Activated CD4-positive, CD25-positive, alpha-beta regulatory T cell treated with anti-CD3 and anti-CD28 coated beads, Interleukin-2, amount 50 U/mL, for 16 hours (primary cell): ENCODE measurements at regions not wholly inside any gene's neighbourhood (a gene's known extent, or its start where the extent isn't known, plus 50 kb on each side); places are given as distances from the start of the nearest gene placed in this dataset.

Experiments used
- DNase-seq: peaks from one replicate; pipeline ENCODE4 v3.0.0-alpha.2; 2020; ENCODE audit warnings: low read depth, low spot score

DNA sequence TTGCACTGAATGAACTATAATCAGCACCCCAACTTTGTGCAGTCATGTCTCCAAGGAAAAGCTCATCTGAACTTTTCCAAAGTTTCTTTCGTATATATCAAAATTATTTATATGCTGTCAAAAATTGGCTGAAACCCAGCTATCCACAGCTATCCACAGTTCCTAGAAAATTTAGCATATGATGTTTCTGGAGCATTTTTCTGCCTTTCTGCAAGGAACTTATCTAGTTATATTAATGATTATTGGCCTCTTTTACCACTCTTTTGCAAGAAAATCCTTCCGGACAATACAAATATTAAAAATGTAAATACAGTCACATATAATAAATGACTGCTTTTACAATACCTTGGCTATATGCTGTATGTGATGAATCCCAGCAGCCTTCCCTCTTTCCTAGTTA is 270.2 kb downstream of the TMEM167A start:
- no peak for DNase-seq

DNA sequence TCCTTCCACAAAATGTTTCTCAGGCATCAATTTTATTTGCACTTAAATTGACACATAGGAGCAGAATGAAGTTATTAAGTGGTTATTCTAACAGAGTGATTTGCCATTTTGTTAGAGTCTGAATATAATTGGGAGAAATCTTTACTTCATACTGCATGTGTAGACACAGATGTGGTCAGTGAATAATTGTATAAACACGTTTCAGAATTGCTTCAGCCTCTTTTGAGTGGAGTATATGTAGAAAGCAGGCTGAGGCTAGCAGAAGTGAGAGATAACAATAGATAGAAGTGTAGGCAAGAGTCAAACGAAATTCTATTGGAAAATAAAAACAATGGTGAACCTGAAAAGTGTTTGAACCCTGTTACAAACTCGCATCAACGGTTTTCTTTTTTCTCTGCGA is 270.7 kb downstream of the TMEM167A start:
- no peak for DNase-seq

GRCh38 chr5:82804155-82804690 is 273.0 kb downstream of the TMEM167A start:
- no peak for DNase-seq

DNA sequence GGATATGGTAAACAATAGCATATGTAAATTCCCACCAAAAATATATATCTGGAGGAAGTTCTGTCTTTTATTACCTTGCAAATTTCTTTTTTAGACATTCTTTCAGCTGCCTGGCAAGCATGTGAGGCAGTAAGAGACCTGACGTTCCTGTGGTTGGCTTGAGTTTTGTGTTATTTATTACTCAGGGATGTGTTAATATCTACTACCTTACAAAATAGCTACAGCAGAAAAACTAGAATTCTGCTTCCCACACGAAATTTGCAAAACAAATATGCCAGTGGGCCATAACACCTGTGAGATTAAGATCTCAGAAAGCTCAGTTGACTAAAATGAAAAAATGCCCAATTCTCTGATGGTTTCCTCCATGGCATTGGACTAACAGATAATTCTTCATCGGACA is 274.2 kb downstream of the TMEM167A start:
- DNase-seq, result no peak

DNA sequence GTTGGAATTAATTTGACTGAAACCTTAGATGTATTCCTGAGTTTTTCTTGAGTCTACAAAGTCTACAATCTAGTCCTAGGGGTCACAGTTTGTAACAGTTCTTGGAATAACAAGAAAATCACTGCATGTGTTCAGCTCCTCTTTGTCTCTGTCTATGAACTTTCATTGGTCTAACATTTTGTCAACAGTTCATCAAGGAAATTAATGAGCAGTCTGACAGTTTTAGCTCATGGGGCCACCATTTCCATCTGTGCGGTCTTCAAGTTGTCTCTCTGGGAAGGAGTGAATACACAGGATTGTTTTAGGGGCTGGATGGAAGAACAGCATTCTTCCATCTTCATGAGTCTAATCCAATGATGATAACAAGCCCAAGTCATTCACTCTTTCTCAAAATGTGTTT is 276.4 kb downstream of the TMEM167A start:
- no peak for DNase-seq

GRCh38 chr5:82799361-82800077 is 277.7 kb downstream of the TMEM167A start:
- DNase-seq, result no peak

DNA sequence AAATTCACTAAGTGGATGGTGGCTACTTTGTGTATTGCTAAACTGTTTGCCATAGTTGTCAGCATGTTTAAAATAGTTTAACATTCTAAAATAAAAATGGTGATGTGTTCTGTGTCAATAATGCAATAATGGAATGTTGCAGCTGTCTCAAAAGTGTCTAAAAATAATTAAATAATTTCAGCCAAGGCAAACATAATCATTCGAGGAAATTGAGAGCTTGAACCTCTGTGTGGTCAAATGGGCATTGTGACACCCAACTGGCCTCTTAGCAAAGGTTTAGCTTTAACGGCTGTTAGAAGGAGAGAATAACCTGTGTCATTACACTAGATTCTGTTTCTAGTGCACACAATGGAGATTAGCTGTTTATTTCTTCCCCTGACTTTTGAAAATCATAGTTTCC is 278.5 kb downstream of the TMEM167A start:
- no peak for DNase-seq

- DNase-seq, result no peak
These were observed 280.4 kb downstream of the TMEM167A start for GRCh38 chr5:82796643-82797416.

- no peak for DNase-seq
These were observed 282.3 kb downstream of the TMEM167A start for GRCh38 chr5:82794876-82795275.

DNA sequence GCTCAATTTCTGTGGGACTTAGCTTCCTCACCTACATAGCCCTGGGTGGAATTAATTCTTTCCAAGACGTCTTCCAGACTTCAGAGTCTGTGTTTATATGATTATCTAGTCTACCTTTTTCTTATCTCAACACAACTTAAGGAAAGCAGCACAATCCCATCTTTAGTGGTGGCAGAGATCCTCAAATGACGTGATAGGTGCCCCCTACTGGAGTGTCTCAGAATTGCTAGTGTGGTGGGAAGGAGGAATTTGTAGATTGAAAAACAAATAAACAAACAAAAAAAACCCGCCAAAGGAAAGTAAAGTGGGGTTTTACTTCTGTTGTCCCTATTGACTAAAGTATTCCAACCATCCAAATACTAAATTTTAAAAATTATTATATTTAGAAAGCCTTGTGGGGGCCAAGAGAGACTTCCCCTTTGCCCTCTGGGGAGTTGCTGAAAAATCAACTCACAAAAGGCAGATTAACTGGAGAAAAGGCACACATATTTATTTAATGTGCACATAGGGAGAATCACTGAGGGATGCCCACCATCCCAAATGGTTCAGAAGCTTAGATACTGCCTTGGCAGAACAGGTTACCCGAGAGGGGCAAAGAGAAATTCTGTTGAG is 283.3 kb downstream of the TMEM167A start:
- DNase-seq, result no peak

DNA sequence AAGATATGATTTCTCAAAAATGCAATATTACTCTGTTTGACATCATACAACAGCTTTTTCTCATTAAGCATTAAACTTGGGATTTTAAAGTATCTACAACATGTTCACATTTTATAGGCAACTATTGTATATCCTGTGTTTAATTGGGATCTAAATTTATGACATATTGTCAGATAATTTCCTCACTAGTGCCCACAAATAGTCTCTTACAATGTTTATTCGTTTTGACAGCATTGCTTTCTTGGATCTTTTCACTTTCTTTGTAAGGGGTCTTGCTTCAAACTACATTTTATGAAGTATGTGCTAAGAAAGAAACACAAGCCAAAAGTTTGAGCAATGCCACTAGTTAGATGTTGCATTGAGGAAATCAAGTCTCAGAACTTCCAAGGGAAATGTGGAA is 285.1 kb downstream of the TMEM167A start:
- no peak for DNase-seq

- no peak for DNase-seq
These were observed 288.1 kb downstream of the TMEM167A start for GRCh38 chr5:82789095-82789494.

DNA sequence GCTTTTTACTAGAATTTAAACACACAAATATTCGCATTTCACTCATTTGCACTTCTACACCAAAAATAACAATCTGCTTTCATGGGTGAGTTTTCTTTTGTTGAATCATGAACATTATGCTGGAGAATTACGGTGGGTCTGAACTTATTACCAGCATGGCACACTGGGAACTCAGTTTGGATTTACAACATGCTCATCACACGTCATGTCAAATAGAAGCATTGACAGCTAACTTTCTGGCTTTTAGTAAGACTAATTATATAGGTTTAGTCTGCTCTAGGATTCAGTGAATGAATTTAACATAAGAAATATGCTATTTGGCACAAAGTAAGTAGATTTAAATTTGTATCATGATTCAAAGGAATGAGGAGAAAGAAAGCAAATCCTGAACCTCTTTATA is 290.4 kb downstream of the TMEM167A start:
- no peak for DNase-seq

DNA sequence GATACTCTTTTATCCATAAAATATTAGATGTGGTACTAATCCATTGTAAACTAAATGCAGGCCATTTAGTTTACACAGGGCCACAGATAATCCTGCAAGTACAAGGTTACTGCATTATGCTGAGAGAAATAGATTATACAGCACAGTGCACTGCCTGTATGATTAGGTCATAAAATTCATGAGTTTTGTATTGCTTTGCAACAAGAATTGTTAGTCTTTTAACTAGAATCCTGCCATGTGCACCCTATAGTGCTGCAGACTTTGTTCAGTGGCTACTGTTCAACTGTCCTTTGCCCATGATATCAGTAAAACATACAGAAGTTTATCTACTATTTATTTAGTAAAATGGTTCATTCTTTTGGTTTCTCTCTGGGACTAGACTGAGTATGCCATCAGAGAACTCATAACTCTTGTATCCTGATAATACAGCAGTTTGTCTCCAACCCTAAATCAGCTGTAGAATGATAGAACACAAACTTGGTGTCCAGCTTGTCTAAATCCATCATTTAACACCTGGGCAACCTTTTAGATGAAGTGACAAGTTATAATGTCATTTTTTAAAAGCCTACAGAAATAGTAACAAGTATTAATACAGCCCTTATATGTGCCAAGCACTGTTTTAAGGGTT is 291.2 kb downstream of the TMEM167A start:
- no peak for DNase-seq

- DNase-seq, result no peak
These were observed 291.7 kb downstream of the TMEM167A start for GRCh38 chr5:82785456-82785855.

GRCh38 chr5:82784521-82784920 is 292.7 kb downstream of the TMEM167A start:
- no peak for DNase-seq

- DNase-seq, result no peak
These were observed 300.1 kb downstream of the TMEM167A start for GRCh38 chr5:82777106-82777505.

GRCh38 chr5:82772281-82772680 is 304.9 kb downstream of the TMEM167A start:
- DNase-seq, result no peak

DNA sequence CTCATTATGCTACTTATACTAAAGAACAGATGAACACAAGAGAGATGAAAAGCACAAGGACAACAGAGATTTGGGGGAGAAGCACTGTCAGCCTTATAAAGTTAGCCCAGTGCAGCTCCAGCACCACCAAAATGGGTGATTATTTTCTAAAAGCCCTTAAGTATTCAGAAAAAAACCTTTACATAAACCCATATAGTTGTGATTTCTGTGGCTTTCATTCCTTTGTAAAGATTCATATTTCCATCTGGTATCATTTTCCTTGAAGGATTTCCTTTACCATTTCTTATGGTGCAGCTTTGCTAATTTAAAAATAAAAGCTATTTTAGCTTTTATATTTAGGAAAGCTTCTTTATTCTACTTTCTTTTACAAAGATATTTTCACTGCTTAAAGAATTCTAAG is 311.0 kb downstream of the TMEM167A start:
- no peak for DNase-seq

DNA sequence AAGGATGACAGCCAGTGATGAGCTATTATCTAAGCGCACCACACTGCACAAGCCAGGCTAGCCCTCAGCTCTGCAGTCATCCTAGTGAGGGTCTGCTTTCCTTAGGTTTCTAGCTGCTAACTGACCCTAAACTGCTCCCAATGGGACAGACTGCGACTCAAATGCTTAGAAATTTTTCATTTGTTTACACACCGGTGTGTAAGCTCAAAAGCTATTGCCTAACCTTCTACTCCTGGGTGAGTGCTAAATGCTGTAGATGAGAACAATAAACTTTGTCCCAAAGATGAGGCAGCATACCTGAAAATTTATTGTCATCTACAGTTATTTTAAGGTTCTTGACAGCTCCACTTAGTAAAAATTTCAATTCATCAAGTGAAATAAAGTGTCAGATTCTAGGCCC is 311.4 kb downstream of the TMEM167A start:
- DNase-seq, result no peak

GRCh38 chr5:82760856-82761255 is 316.3 kb downstream of the TMEM167A start:
- DNase-seq, result no peak

GRCh38 chr5:82758881-82759280 is 318.3 kb downstream of the TMEM167A start:
- DNase-seq, result no peak
